Endothelial cell of umbilical vein (primary cell): ENCODE measurements at regions not wholly inside any gene's neighbourhood (a gene's known extent, or its start where the extent isn't known, plus 50 kb on each side); places are given as distances from the start of the nearest gene placed in this dataset.

Experiments used
- EZH2 ChIP-seq: IDR thresholded peaks from 2 replicates; pipeline ENCODE4 v1.6.1; 2012; ENCODE audit warnings: borderline replicate concordance, low read depth, mild to moderate bottlenecking, moderate library complexity, low read length, inconsistent platforms; ENCODE audit not compliant: severe bottlenecking
- FOS ChIP-seq: IDR thresholded peaks from 2 replicates; pipeline ENCODE4 v1.6.1; 2011; ENCODE audit warnings: mild to moderate bottlenecking, low read length, moderate library complexity, borderline replicate concordance; ENCODE audit not compliant: insufficient read depth
- JUN ChIP-seq: IDR thresholded peaks from 2 replicates; pipeline ENCODE4 v1.6.1; 2011; ENCODE audit warnings: borderline replicate concordance, low read depth; ENCODE audit not compliant: insufficient read length, insufficient read depth
- MYC ChIP-seq: IDR thresholded peaks from one replicate; pipeline ENCODE4 v1.6.1; 2011; ENCODE audit warnings: mild to moderate bottlenecking, low read depth, low read length
- POLR2A ChIP-seq: IDR thresholded peaks from 2 replicates; pipeline ENCODE4 v1.6.1; 2012; ENCODE audit warnings: low read depth, mild to moderate bottlenecking, control low read depth, low read length
- POLR2AphosphoS5 ChIP-seq: IDR thresholded peaks from 2 replicates; pipeline ENCODE4 v1.6.1; 2012; ENCODE audit warnings: low read depth, mild to moderate bottlenecking, control low read depth, low read length, moderate library complexity; ENCODE audit not compliant: insufficient read depth
- TF ChIP-seq, protein P1 (sequence below), 2 donors: IDR thresholded peaks; 1 replicate in 1 of 2; 2 replicates in 1 of 2; pipeline ENCODE4 v1.5.1; 2011; ENCODE audit warnings: low read length in 2 of 2, mild to moderate bottlenecking in 2 of 2, moderate library complexity in 2 of 2, control low read depth in 1 of 2, inconsistent platforms in 1 of 2, low read depth in 1 of 2; ENCODE audit not compliant: insufficient read depth in 1 of 2; ENCODE audit errors: extremely low read depth in 1 of 2
- TF ChIP-seq, protein P2 (sequence below): IDR thresholded peaks from 2 replicates; pipeline ENCODE4 v1.6.1; 2011; ENCODE audit not compliant: insufficient read depth, insufficient read length

DNA sequence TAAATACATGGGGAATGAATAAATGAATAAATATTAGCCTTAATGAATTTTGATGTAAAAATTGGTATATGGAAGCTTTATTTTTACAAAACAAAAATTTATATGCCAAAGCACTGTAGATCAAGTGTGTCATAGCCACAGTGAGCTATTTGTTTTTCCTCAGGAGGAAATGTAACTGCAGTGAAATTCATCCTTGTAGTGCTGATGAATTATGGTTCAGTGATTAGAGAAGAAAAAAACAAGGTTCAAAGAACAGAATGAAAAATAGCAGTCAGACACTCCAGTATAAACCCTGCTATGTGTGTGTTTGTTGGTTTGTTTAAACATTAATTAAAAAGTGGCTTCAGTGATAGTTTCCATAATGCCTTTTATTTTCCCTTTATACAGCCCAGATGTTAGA is 228.0 kb upstream of the GPR149 start:
- TF ChIP-seq, protein P1, sequence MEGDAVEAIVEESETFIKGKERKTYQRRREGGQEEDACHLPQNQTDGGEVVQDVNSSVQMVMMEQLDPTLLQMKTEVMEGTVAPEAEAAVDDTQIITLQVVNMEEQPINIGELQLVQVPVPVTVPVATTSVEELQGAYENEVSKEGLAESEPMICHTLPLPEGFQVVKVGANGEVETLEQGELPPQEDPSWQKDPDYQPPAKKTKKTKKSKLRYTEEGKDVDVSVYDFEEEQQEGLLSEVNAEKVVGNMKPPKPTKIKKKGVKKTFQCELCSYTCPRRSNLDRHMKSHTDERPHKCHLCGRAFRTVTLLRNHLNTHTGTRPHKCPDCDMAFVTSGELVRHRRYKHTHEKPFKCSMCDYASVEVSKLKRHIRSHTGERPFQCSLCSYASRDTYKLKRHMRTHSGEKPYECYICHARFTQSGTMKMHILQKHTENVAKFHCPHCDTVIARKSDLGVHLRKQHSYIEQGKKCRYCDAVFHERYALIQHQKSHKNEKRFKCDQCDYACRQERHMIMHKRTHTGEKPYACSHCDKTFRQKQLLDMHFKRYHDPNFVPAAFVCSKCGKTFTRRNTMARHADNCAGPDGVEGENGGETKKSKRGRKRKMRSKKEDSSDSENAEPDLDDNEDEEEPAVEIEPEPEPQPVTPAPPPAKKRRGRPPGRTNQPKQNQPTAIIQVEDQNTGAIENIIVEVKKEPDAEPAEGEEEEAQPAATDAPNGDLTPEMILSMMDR (IDR thresholded peaks at IDR 0.05; ENCODE audit: extremely low read depth in 1 of 2, insufficient read depth in 1 of 2, low read depth in 1 of 2, low read length in 2 of 2) = no peak
- TF ChIP-seq POLR2AphosphoS5 (no peak), EZH2 (no peak), POLR2A (no peak), MYC (no peak), JUN (no peak), FOS (no peak)
- TF ChIP-seq, protein P2, sequence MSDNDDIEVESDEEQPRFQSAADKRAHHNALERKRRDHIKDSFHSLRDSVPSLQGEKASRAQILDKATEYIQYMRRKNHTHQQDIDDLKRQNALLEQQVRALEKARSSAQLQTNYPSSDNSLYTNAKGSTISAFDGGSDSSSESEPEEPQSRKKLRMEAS = no peak
